ENCODE measurements at regions not wholly inside any gene's neighbourhood (a gene's known extent, or its start where the extent isn't known, plus 50 kb on each side); places are given as distances from the start of the nearest gene placed in this dataset.

DNA sequence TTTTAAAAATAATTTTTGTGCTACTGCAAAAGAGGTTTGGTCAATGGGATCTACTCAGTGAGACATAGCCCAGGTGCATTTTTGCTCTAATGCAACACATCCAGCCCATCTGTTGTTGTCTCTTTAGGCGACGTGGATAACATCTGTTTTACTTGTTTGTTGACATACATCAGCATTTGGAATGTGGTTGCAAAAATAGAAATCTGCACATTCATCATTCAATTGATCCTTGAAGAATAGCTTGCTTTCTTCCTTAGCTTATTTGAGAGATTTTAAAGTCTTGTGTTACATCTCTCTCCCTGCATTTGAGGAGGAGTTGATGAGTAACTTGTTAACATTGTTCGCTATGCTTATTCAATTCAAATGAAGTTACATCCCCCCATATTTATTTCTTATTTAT is 1202.3 kb downstream of the NSUN3 start:
- peaks cover 7% of the 10 kb centered on the region for H3K4me1 Mint-ChIP-seq
- TF ChIP-seq ZNF138 (CRISPR knock-in tag; conservative IDR thresholded peaks at IDR 0.05): no peak
- TF ChIP-seq ZNF121 (CRISPR knock-in tag; IDR thresholded peaks at IDR 0.05): no peak
- TF ChIP-seq SP1 (CRISPR knock-in tag; conservative IDR thresholded peaks at IDR 0.05): no peak
- no peak for TF ChIP-seq TCF7 (CRISPR knock-in tag; IDR thresholded peaks at IDR 0.05; ENCODE audit: low read depth)
- TF ChIP-seq ESRRA (CRISPR knock-in tag; IDR thresholded peaks at IDR 0.05; ENCODE audit: borderline replicate concordance): no peak
- no peak for TF ChIP-seq ETV6 (CRISPR knock-in tag; IDR thresholded peaks at IDR 0.05)
- TF ChIP-seq, protein P1, sequence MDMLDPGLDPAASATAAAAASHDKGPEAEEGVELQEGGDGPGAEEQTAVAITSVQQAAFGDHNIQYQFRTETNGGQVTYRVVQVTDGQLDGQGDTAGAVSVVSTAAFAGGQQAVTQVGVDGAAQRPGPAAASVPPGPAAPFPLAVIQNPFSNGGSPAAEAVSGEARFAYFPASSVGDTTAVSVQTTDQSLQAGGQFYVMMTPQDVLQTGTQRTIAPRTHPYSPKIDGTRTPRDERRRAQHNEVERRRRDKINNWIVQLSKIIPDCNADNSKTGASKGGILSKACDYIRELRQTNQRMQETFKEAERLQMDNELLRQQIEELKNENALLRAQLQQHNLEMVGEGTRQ (CRISPR knock-in tag; IDR thresholded peaks at IDR 0.05): no peak
- TF ChIP-seq, protein P2, sequence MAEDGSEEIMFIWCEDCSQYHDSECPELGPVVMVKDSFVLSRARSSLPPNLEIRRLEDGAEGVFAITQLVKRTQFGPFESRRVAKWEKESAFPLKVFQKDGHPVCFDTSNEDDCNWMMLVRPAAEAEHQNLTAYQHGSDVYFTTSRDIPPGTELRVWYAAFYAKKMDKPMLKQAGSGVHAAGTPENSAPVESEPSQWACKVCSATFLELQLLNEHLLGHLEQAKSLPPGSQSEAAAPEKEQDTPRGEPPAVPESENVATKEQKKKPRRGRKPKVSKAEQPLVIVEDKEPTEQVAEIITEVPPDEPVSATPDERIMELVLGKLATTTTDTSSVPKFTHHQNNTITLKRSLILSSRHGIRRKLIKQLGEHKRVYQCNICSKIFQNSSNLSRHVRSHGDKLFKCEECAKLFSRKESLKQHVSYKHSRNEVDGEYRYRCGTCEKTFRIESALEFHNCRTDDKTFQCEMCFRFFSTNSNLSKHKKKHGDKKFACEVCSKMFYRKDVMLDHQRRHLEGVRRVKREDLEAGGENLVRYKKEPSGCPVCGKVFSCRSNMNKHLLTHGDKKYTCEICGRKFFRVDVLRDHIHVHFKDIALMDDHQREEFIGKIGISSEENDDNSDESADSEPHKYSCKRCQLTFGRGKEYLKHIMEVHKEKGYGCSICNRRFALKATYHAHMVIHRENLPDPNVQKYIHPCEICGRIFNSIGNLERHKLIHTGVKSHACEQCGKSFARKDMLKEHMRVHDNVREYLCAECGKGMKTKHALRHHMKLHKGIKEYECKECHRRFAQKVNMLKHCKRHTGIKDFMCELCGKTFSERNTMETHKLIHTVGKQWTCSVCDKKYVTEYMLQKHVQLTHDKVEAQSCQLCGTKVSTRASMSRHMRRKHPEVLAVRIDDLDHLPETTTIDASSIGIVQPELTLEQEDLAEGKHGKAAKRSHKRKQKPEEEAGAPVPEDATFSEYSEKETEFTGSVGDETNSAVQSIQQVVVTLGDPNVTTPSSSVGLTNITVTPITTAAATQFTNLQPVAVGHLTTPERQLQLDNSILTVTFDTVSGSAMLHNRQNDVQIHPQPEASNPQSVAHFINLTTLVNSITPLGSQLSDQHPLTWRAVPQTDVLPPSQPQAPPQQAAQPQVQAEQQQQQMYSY (CRISPR knock-in tag; IDR thresholded peaks at IDR 0.05): no peak
- H3K27me3 Mint-ChIP-seq (ENCODE audit: low read depth): no peaks in the 10 kb centered on the region
- DNase-seq (ENCODE audit: low spot score) (no peak), ATAC-seq (no peak)
- no peak overlapping the region for H3K4me3 Mint-ChIP-seq
- no peak overlapping the region for H3K27ac Mint-ChIP-seq
- H3K36me3 Mint-ChIP-seq: no peaks in the 10 kb centered on the region
- ChIA-PET POLR2A (no interaction called here), CTCF (no interaction called here)
- H3K9me3 Mint-ChIP-seq: peaks cover 5% of the 10 kb centered on the region; the same call in 1 of the 2 replicates

DNA sequence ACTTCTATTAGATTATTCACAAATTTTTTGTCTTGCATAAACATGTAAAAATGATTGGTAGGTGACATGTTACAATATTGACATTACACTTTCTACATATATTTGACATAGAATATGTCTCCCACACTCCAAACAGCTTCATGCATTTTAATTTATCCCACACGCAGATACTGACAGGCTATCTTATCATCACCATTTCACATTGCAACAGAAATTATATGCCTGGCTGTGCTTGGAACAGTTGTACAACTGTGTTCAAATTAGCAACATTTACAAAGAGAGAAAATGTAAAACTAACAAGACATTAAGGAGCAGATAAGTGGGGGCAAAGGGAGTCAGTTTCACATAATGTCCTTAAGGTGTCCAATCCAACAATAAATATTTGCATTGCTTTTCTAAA is 1208.5 kb downstream of the NSUN3 start:
- H3K4me3 Mint-ChIP-seq: no peak overlapping the region
- DNase-seq (ENCODE audit: low spot score): no peak

DNA sequence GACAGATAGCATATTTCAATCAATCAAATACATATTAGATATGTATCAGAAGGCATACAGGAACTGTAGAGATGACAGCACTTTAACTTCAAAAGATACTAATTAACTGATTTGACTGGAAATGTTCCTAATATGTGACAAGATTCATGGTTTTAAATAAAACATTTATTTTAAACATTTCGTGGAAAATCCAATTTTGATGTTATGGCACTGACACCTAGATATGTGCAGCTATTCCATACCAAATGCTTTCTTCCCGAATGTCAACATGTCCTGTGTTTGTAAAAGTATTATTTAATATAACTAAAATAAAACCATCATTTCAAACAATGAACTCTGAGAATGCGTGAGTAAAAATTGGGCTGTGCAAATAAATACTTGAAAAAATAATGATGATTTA is 1209.3 kb downstream of the NSUN3 start:
- no peak overlapping the region for H3K4me3 Mint-ChIP-seq
- H3K9me3 Mint-ChIP-seq: peaks cover 9% of the 10 kb centered on the region
- H3K36me3 Mint-ChIP-seq: no peaks in the 10 kb centered on the region
- H3K27me3 Mint-ChIP-seq (ENCODE audit: low read depth): no peaks in the 10 kb centered on the region
- ChIA-PET CTCF (no interaction called here), POLR2A (no interaction called here)
- ATAC-seq: no peak
- peaks cover under 1% of the 10 kb centered on the region for H3K4me1 Mint-ChIP-seq
- DNase-seq (ENCODE audit: low spot score): no peak
- no peak overlapping the region for H3K27ac Mint-ChIP-seq
- no peak for TF ChIP-seq EMX1 (CRISPR knock-in tag; IDR thresholded peaks at IDR 0.05)
- TF ChIP-seq, protein P3, sequence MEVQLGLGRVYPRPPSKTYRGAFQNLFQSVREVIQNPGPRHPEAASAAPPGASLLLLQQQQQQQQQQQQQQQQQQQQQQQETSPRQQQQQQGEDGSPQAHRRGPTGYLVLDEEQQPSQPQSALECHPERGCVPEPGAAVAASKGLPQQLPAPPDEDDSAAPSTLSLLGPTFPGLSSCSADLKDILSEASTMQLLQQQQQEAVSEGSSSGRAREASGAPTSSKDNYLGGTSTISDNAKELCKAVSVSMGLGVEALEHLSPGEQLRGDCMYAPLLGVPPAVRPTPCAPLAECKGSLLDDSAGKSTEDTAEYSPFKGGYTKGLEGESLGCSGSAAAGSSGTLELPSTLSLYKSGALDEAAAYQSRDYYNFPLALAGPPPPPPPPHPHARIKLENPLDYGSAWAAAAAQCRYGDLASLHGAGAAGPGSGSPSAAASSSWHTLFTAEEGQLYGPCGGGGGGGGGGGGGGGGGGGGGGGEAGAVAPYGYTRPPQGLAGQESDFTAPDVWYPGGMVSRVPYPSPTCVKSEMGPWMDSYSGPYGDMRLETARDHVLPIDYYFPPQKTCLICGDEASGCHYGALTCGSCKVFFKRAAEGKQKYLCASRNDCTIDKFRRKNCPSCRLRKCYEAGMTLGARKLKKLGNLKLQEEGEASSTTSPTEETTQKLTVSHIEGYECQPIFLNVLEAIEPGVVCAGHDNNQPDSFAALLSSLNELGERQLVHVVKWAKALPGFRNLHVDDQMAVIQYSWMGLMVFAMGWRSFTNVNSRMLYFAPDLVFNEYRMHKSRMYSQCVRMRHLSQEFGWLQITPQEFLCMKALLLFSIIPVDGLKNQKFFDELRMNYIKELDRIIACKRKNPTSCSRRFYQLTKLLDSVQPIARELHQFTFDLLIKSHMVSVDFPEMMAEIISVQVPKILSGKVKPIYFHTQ (CRISPR knock-in tag; IDR thresholded peaks at IDR 0.05): no peak
- TF ChIP-seq, protein P1 (CRISPR knock-in tag; IDR thresholded peaks at IDR 0.05): no peak
- TF ChIP-seq ZNF121 (CRISPR knock-in tag; IDR thresholded peaks at IDR 0.05): no peak
- TF ChIP-seq, protein P4, sequence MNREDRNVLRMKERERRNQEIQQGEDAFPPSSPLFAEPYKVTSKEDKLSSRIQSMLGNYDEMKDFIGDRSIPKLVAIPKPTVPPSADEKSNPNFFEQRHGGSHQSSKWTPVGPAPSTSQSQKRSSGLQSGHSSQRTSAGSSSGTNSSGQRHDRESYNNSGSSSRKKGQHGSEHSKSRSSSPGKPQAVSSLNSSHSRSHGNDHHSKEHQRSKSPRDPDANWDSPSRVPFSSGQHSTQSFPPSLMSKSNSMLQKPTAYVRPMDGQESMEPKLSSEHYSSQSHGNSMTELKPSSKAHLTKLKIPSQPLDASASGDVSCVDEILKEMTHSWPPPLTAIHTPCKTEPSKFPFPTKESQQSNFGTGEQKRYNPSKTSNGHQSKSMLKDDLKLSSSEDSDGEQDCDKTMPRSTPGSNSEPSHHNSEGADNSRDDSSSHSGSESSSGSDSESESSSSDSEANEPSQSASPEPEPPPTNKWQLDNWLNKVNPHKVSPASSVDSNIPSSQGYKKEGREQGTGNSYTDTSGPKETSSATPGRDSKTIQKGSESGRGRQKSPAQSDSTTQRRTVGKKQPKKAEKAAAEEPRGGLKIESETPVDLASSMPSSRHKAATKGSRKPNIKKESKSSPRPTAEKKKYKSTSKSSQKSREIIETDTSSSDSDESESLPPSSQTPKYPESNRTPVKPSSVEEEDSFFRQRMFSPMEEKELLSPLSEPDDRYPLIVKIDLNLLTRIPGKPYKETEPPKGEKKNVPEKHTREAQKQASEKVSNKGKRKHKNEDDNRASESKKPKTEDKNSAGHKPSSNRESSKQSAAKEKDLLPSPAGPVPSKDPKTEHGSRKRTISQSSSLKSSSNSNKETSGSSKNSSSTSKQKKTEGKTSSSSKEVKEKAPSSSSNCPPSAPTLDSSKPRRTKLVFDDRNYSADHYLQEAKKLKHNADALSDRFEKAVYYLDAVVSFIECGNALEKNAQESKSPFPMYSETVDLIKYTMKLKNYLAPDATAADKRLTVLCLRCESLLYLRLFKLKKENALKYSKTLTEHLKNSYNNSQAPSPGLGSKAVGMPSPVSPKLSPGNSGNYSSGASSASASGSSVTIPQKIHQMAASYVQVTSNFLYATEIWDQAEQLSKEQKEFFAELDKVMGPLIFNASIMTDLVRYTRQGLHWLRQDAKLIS (CRISPR knock-in tag; IDR thresholded peaks at IDR 0.05; ENCODE audit: borderline replicate concordance): no peak
- no peak for TF ChIP-seq ZNF219 (CRISPR knock-in tag; IDR thresholded peaks at IDR 0.05; ENCODE audit: borderline replicate concordance)
- TF ChIP-seq JUN (CRISPR knock-in tag; IDR thresholded peaks at IDR 0.05): no peak
- TF ChIP-seq, protein P5, sequence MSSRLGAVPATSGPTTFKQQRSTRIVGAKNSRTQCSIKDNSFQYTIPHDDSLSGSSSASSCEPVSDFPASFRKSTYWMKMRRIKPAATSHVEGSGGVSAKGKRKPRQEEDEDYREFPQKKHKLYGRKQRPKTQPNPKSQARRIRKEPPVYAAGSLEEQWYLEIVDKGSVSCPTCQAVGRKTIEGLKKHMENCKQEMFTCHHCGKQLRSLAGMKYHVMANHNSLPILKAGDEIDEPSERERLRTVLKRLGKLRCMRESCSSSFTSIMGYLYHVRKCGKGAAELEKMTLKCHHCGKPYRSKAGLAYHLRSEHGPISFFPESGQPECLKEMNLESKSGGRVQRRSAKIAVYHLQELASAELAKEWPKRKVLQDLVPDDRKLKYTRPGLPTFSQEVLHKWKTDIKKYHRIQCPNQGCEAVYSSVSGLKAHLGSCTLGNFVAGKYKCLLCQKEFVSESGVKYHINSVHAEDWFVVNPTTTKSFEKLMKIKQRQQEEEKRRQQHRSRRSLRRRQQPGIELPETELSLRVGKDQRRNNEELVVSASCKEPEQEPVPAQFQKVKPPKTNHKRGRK (CRISPR knock-in tag; IDR thresholded peaks at IDR 0.05; ENCODE audit: borderline replicate concordance): no peak
- no peak for TF ChIP-seq GRHL2 (CRISPR knock-in tag; IDR thresholded peaks at IDR 0.05; ENCODE audit: insufficient replicate concordance, severe bottlenecking)
- TF ChIP-seq ZNF138 (CRISPR knock-in tag; conservative IDR thresholded peaks at IDR 0.05): no peak

More for the DNA sequence above, 1208.5 kb downstream of the NSUN3 start:
- Mint-ChIP-seq H3K27ac (no peak overlapping the region), H3K27me3 (ENCODE audit: low read depth) (no peaks in the 10 kb centered on the region), H3K9me3 (peaks cover 9% of the 10 kb centered on the region), H3K36me3 (no peaks in the 10 kb centered on the region), H3K4me1 (no peaks in the 10 kb centered on the region)
- POLR2A ChIA-PET: no interaction called here
- no peak for ATAC-seq
- TF ChIP-seq, protein P6, sequence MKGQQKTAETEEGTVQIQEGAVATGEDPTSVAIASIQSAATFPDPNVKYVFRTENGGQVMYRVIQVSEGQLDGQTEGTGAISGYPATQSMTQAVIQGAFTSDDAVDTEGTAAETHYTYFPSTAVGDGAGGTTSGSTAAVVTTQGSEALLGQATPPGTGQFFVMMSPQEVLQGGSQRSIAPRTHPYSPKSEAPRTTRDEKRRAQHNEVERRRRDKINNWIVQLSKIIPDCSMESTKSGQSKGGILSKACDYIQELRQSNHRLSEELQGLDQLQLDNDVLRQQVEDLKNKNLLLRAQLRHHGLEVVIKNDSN (CRISPR knock-in tag; IDR thresholded peaks at IDR 0.05): no peak
- no peak for TF ChIP-seq FOXP1 (CRISPR knock-in tag; IDR thresholded peaks at IDR 0.05; ENCODE audit: borderline replicate concordance)
- TF ChIP-seq ZNF219 (CRISPR knock-in tag; IDR thresholded peaks at IDR 0.05; ENCODE audit: borderline replicate concordance): no peak
- no peak for TF ChIP-seq NFE2L1 (CRISPR knock-in tag; IDR thresholded peaks at IDR 0.05)
- TF ChIP-seq NR2C2 (CRISPR knock-in tag; IDR thresholded peaks at IDR 0.05): no peak
- CTCF ChIA-PET: no interaction called here

All from WTC11 (cell line).